GM18861 (cell line): ENCODE measurements at regions not wholly inside any gene's neighbourhood (a gene's known extent, or its start where the extent isn't known, plus 50 kb on each side); places are given as distances from the start of the nearest gene placed in this dataset.
A peak's percentile ranks its signal among the peaks of the same experiment; 100 is the strongest.
"Not testable (repeated sequence)": the region's sequence is repeated elsewhere in the genome, so short reads cannot be mapped to it uniquely, and the experiment has no call there.

Source experiments
- ATAC-seq: cut with Tn5 transposase; IDR thresholded peaks from one replicate; pipeline ENCODE4 v1.9.1; 2021; ENCODE audit not compliant: unreplicated experiment

- no peak for ATAC-seq
Observed at GRCh38 chr4:129248621-129249020, 152.7 kb downstream of the C4orf33 start.

GRCh38 chr4:129254126-129254525, 158.2 kb downstream of the C4orf33 start:
- no peak for ATAC-seq

GRCh38 chr4:129254526-129254925, 158.6 kb downstream of the C4orf33 start:
- ATAC-seq, result no peak

GRCh38 chr4:129261584-129261983, 165.6 kb downstream of the C4orf33 start:
- ATAC-seq, result no peak

GRCh38 chr4:129264008-129264657, 168.2 kb downstream of the C4orf33 start:
- ATAC-seq, result peak; percentile 95

- ATAC-seq, result no peak
Observed at GRCh38 chr4:129278868-129279267, 182.9 kb downstream of the C4orf33 start.

- ATAC-seq, result no peak
Observed at GRCh38 chr4:129282293-129282692, 186.3 kb downstream of the C4orf33 start.

GRCh38 chr4:129292194-129292593, 196.2 kb downstream of the C4orf33 start:
- ATAC-seq, result not testable (repeated sequence)

- no peak for ATAC-seq
Observed at GRCh38 chr4:129314781-129315180, 218.8 kb downstream of the C4orf33 start.

GRCh38 chr4:129322920-129323319, 227.0 kb downstream of the C4orf33 start:
- ATAC-seq, result no peak

- no peak for ATAC-seq
Observed at GRCh38 chr4:129323658-129324057, 227.7 kb downstream of the C4orf33 start.

GRCh38 chr4:129326571-129327460, 230.9 kb downstream of the C4orf33 start:
- no peak for ATAC-seq

- ATAC-seq, result no peak
Observed at GRCh38 chr4:129327637-129328036, 231.7 kb downstream of the C4orf33 start.

- no peak for ATAC-seq
Observed at GRCh38 chr4:129328162-129328561, 232.2 kb downstream of the C4orf33 start.

- no peak for ATAC-seq
Observed at GRCh38 chr4:129334136-129334535, 238.2 kb downstream of the C4orf33 start.

GRCh38 chr4:129335276-129335675, 239.3 kb downstream of the C4orf33 start:
- no peak for ATAC-seq

- no peak for ATAC-seq
Observed at GRCh38 chr4:129335818-129336217, 239.9 kb downstream of the C4orf33 start.

- no peak for ATAC-seq
Observed at GRCh38 chr4:129336457-129337227, 240.7 kb downstream of the C4orf33 start.

GRCh38 chr4:129337228-129337620, 241.3 kb downstream of the C4orf33 start:
- ATAC-seq, result no peak

GRCh38 chr4:129342819-129343408, 247.0 kb downstream of the C4orf33 start:
- no peak for ATAC-seq

- no peak for ATAC-seq
Observed at GRCh38 chr4:129344058-129344457, 248.1 kb downstream of the C4orf33 start.
